ENCODE measurements at regions not wholly inside any gene's neighbourhood (a gene's known extent, or its start where the extent isn't known, plus 50 kb on each side); places are given as distances from the start of the nearest gene placed in this dataset.

- no peak for TF ChIP-seq CTCF (IDR thresholded peaks at IDR 0.05; ENCODE audit: low read depth, low read length, poor library complexity, severe bottlenecking)
- no peak for TF ChIP-seq EZH2phosphoT487 (IDR thresholded peaks at IDR 0.05; ENCODE audit: borderline replicate concordance, low read length)
These were observed 302.7 kb downstream of the ETS1 start for GRCh38 chr11:128284634-128285033.

Data from DOHH2 (cell line).